ENCODE measurements at regions not wholly inside any gene's neighbourhood (a gene's known extent, or its start where the extent isn't known, plus 50 kb on each side); places are given as distances from the start of the nearest gene placed in this dataset.

DNA sequence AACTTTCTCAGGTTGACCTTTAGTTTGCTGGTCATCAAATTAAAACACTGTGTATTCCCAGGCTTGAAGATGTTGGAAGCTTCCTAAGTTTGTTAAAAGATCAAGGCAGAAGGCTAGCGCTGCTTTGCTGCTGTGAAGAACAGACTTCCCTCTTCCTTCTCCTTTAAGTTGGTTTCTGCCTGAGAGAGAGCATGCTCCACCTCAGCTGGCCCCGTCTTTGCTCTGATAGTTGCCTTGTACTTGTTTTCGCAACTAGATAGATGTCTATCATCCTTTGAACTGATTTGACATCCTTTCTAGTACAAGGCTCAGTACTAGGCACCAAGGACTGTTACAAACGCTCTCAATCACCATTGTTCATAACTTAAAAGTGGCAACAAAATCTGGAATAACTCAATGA lies 177.8 kb upstream of the MKLN1 start:
- TF ChIP-seq, protein P1, sequence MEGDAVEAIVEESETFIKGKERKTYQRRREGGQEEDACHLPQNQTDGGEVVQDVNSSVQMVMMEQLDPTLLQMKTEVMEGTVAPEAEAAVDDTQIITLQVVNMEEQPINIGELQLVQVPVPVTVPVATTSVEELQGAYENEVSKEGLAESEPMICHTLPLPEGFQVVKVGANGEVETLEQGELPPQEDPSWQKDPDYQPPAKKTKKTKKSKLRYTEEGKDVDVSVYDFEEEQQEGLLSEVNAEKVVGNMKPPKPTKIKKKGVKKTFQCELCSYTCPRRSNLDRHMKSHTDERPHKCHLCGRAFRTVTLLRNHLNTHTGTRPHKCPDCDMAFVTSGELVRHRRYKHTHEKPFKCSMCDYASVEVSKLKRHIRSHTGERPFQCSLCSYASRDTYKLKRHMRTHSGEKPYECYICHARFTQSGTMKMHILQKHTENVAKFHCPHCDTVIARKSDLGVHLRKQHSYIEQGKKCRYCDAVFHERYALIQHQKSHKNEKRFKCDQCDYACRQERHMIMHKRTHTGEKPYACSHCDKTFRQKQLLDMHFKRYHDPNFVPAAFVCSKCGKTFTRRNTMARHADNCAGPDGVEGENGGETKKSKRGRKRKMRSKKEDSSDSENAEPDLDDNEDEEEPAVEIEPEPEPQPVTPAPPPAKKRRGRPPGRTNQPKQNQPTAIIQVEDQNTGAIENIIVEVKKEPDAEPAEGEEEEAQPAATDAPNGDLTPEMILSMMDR (IDR thresholded peaks at IDR 0.05; ENCODE audit: unreplicated experiment), result no peak
- Mint-ChIP-seq H3K9me3 (ENCODE audit: unreplicated experiment) (no peaks in the 10 kb centered on the region), H3K4me3 (ENCODE audit: unreplicated experiment) (no peak overlapping the region), H3K27me3 (ENCODE audit: insufficient read depth, unreplicated experiment) (no peaks in the 10 kb centered on the region), H3K36me3 (ENCODE audit: insufficient read depth, unreplicated experiment) (no peaks in the 10 kb centered on the region), H3K4me1 (ENCODE audit: insufficient read depth, unreplicated experiment) (peaks cover 22% of the 10 kb centered on the region), H3K27ac (ENCODE audit: low read depth, unreplicated experiment) (no peak overlapping the region)
- ChIA-PET POLR2A (interaction anchor here (0.6 to 1.8 kb wide), 6 partner anchors 11 to 43 kb away, joined by 3 to 6 read pairs (median 3); no protein-coding TSS in a partner anchor), CTCF (interaction anchor here (0.8 to 1.1 kb wide), 2 partner anchors 15 to 40 kb away, joined by 3 to 4 read pairs; no protein-coding TSS in a partner anchor)
- no TSS peak for BruUV-seq (replicated peaks)
- DNase-seq (ENCODE audit: unreplicated experiment), result no peak
- intact Hi-C loops (cut with micrococcal nuclease), result no loop called here

DNA sequence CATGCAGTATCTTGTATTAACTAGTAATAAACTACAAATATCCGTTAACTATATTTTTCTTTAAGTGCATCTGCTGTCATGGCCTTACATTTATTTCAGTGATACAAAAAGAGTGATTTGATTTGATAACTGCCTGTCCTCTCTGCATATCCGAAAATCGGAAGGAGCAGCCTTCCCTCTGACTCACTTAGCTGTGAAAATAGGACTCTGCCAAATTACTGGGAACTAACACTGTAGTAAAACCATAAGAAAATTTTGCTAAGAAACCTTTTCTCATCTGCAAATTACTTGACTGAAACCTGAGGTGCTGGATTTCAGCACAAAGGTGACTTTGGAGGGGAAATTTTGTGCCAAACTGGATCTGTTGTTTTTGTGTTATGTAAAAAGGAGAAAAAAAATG lies 176.6 kb upstream of the MKLN1 start:
- peaks cover 13% of the 10 kb centered on the region for H3K4me1 Mint-ChIP-seq (ENCODE audit: insufficient read depth, unreplicated experiment)
- TF ChIP-seq, protein P1 (IDR thresholded peaks at IDR 0.05; ENCODE audit: unreplicated experiment), result no peak
- H3K36me3 Mint-ChIP-seq (ENCODE audit: insufficient read depth, unreplicated experiment), result no peaks in the 10 kb centered on the region
- ChIA-PET POLR2A (interaction anchor here (0.7 to 1.8 kb wide), 6 partner anchors 13 to 501 kb away, joined by 3 to 6 read pairs (median 3); no protein-coding TSS in a partner anchor), CTCF (interaction anchor here (1.2 kb wide), 1 partner anchor 81 kb away, joined by 3 read pairs; no protein-coding TSS in a partner anchor)
- H3K27me3 Mint-ChIP-seq (ENCODE audit: insufficient read depth, unreplicated experiment), result no peaks in the 10 kb centered on the region
- BruUV-seq (replicated peaks), result no TSS peak
- no peak overlapping the region for H3K4me3 Mint-ChIP-seq (ENCODE audit: unreplicated experiment)
- intact Hi-C loops (cut with micrococcal nuclease), result no loop called here
- no peaks in the 10 kb centered on the region for H3K9me3 Mint-ChIP-seq (ENCODE audit: unreplicated experiment)
- no peak overlapping the region for H3K27ac Mint-ChIP-seq (ENCODE audit: low read depth, unreplicated experiment)
- no peak for DNase-seq (ENCODE audit: unreplicated experiment)

- no peak overlapping the region for H3K4me3 Mint-ChIP-seq (ENCODE audit: unreplicated experiment)
- H3K36me3 Mint-ChIP-seq (ENCODE audit: insufficient read depth, unreplicated experiment), result no peaks in the 10 kb centered on the region
- POLR2A ChIA-PET, result interaction anchor here (0.7 kb wide), 1 partner anchor 10 kb away, joined by 4 read pairs; no protein-coding TSS in a partner anchor
- no peak overlapping the region for H3K27ac Mint-ChIP-seq (ENCODE audit: low read depth, unreplicated experiment)
- intact Hi-C loops (cut with micrococcal nuclease), result no loop called here
- H3K4me1 Mint-ChIP-seq (ENCODE audit: insufficient read depth, unreplicated experiment), result peaks cover 18% of the 10 kb centered on the region
- BruUV-seq (replicated peaks), result no TSS peak
- H3K9me3 Mint-ChIP-seq (ENCODE audit: unreplicated experiment), result no peaks in the 10 kb centered on the region
- CTCF ChIA-PET, result no interaction called here
- no peak for DNase-seq (ENCODE audit: unreplicated experiment)
- no peaks in the 10 kb centered on the region for H3K27me3 Mint-ChIP-seq (ENCODE audit: insufficient read depth, unreplicated experiment)
- TF ChIP-seq, protein P1 (IDR thresholded peaks at IDR 0.05; ENCODE audit: unreplicated experiment), result no peak
Measured at GRCh38 chr7:131152766-131153165, 174.9 kb upstream of the MKLN1 start.

GRCh38 chr7:131154380-131154779 lies 173.3 kb upstream of the MKLN1 start:
- Mint-ChIP-seq H3K4me1 (ENCODE audit: insufficient read depth, unreplicated experiment) (peaks cover 34% of the 10 kb centered on the region), H3K27ac (ENCODE audit: low read depth, unreplicated experiment) (peak overlapping the region; percentile 75), H3K9me3 (ENCODE audit: unreplicated experiment) (no peaks in the 10 kb centered on the region), H3K36me3 (ENCODE audit: insufficient read depth, unreplicated experiment) (no peaks in the 10 kb centered on the region), H3K27me3 (ENCODE audit: insufficient read depth, unreplicated experiment) (no peaks in the 10 kb centered on the region), H3K4me3 (ENCODE audit: unreplicated experiment) (no peak overlapping the region)
- intact Hi-C loops (cut with micrococcal nuclease), result no loop called here
- TF ChIP-seq, protein P1 (IDR thresholded peaks at IDR 0.05; ENCODE audit: unreplicated experiment), result no peak
- no TSS peak for BruUV-seq (replicated peaks)
- CTCF ChIA-PET, result interaction anchor here (0.6 to 2.0 kb wide), 2 partner anchors 10 to 40 kb away, joined by 3 to 5 read pairs; no protein-coding TSS in a partner anchor
- DNase-seq (ENCODE audit: unreplicated experiment), result no peak
- POLR2A ChIA-PET, result interaction anchor here (1.2 to 6.0 kb wide), 6 partner anchors 9 to 81 kb away, joined by 3 to 76 read pairs (median 4); no protein-coding TSS in a partner anchor
